Mesodermal cell (in vitro differentiated cells): ENCODE measurements at regions not wholly inside any gene's neighbourhood (a gene's known extent, or its start where the extent isn't known, plus 50 kb on each side); places are given as distances from the start of the nearest gene placed in this dataset.

Experiments
- H3K27ac ChIP-seq: 2 replicates; pipeline ENCODE4 v1.7.0; 2013; ENCODE audit warnings: mild to moderate bottlenecking, low read depth, low read length, moderate library complexity; ENCODE audit not compliant: severe bottlenecking
- H3K36me3 ChIP-seq: 2 replicates; pipeline ENCODE4 v1.7.1; 2013; ENCODE audit warnings: mild to moderate bottlenecking, low read length, moderate library complexity; ENCODE audit not compliant: control insufficient read depth, insufficient read depth
- H3K4me1 ChIP-seq: one replicate; pipeline ENCODE4 v1.7.1; 2013; ENCODE audit warnings: mild to moderate bottlenecking, low read length; ENCODE audit not compliant: insufficient read depth, control insufficient read depth, poor library complexity, severe bottlenecking
- H3K4me3 ChIP-seq: 2 replicates; pipeline ENCODE4 v1.7.0; 2013; ENCODE audit warnings: low read length, control low read depth, mild to moderate bottlenecking; ENCODE audit not compliant: insufficient read depth, poor library complexity, severe bottlenecking; ENCODE audit errors: extremely low read depth
- H3K9me3 ChIP-seq: 2 replicates; pipeline ENCODE4 v1.7.1; 2013; ENCODE audit warnings: mild to moderate bottlenecking, low read length, moderate library complexity; ENCODE audit not compliant: control insufficient read depth
- WGBS, 2 experiments: methylation state at CpG; one replicate each; pipeline ENCODE4 v1.1.5; 2013; ENCODE audit warnings: missing lambda C conversion rate in 2 of 2; ENCODE audit not compliant: insufficient coverage in 2 of 2; 5-methylcytosine and 5-hydroxymethylcytosine counted together

- 87 to 93% methylated on average over 4 to 6 of the region's 6 CpGs for WGBS, 2 experiments
- Histone ChIP-seq H3K36me3 (no peaks in the 10 kb centered on the region), H3K4me3 (no peak overlapping the region), H3K27ac (no peak overlapping the region), H3K9me3 (no peaks in the 10 kb centered on the region), H3K4me1 (no peaks in the 10 kb centered on the region)
These were observed 118.4 kb downstream of the LRRC30 start for GRCh38 chr18:7349181-7349837.

GRCh38 chr18:7358989-7359726, 128.3 kb downstream of the LRRC30 start:
- Histone ChIP-seq H3K4me1 (no peaks in the 10 kb centered on the region), H3K27ac (no peak overlapping the region), H3K9me3 (no peaks in the 10 kb centered on the region), H3K4me3 (no peak overlapping the region), H3K36me3 (no peaks in the 10 kb centered on the region)
- WGBS, 2 experiments = 67 to 76% methylated on average over 2 to 4 of the region's 8 CpGs

- Histone ChIP-seq H3K9me3 (no peaks in the 10 kb centered on the region), H3K4me1 (no peaks in the 10 kb centered on the region), H3K4me3 (no peak overlapping the region), H3K36me3 (no peaks in the 10 kb centered on the region), H3K27ac (no peak overlapping the region)
- 95 to 97% methylated on average over 16 to 17 of the region's 23 CpGs for WGBS, 2 experiments
These were observed 129.8 kb downstream of the LRRC30 start for GRCh38 chr18:7360606-7361170.

GRCh38 chr18:7363338-7363737, 132.4 kb downstream of the LRRC30 start:
- WGBS, 2 experiments = 82 to 96% methylated on average over 3 of the region's 5 CpGs
- H3K4me3 ChIP-seq = no peak overlapping the region
- no peak overlapping the region for H3K27ac ChIP-seq
- no peaks in the 10 kb centered on the region for H3K36me3 ChIP-seq
- H3K9me3 ChIP-seq = no peaks in the 10 kb centered on the region
- no peaks in the 10 kb centered on the region for H3K4me1 ChIP-seq

- Histone ChIP-seq H3K4me1 (peaks cover 5% of the 10 kb centered on the region), H3K4me3 (no peak overlapping the region), H3K9me3 (no peaks in the 10 kb centered on the region), H3K27ac (no peak overlapping the region), H3K36me3 (no peaks in the 10 kb centered on the region)
- 91% methylated on average over 4 to 7 of the region's 7 CpGs for WGBS, 2 experiments
These were observed 135.7 kb downstream of the LRRC30 start for GRCh38 chr18:7366597-7366996.

- H3K4me1 ChIP-seq = peaks cover 5% of the 10 kb centered on the region
- WGBS, 2 experiments = 88 to 94% methylated on average over 4 to 7 of the region's 7 CpGs
- no peak overlapping the region for H3K4me3 ChIP-seq
- no peaks in the 10 kb centered on the region for H3K36me3 ChIP-seq
- no peaks in the 10 kb centered on the region for H3K9me3 ChIP-seq
- no peak overlapping the region for H3K27ac ChIP-seq
These were observed 136.4 kb downstream of the LRRC30 start for GRCh38 chr18:7367336-7367735.

GRCh38 chr18:7369006-7369405, 138.1 kb downstream of the LRRC30 start:
- Histone ChIP-seq H3K9me3 (no peaks in the 10 kb centered on the region), H3K27ac (no peak overlapping the region), H3K4me1 (peaks cover 5% of the 10 kb centered on the region), H3K36me3 (no peaks in the 10 kb centered on the region), H3K4me3 (no peak overlapping the region)
- 83 to 95% methylated on average over 7 of the region's 7 CpGs for WGBS, 2 experiments

GRCh38 chr18:7370375-7370774, 139.5 kb downstream of the LRRC30 start:
- no peak overlapping the region for H3K27ac ChIP-seq
- 92% methylated on average over 4 to 6 of the region's 7 CpGs for WGBS, 2 experiments
- no peaks in the 10 kb centered on the region for H3K36me3 ChIP-seq
- H3K4me3 ChIP-seq = no peak overlapping the region
- no peaks in the 10 kb centered on the region for H3K9me3 ChIP-seq
- peaks cover 5% of the 10 kb centered on the region for H3K4me1 ChIP-seq

- 93 to 96% methylated on average over 10 to 11 of the region's 11 CpGs for WGBS, 2 experiments
- H3K27ac ChIP-seq = no peak overlapping the region
- H3K4me3 ChIP-seq = no peak overlapping the region
- no peaks in the 10 kb centered on the region for H3K9me3 ChIP-seq
- H3K36me3 ChIP-seq = no peaks in the 10 kb centered on the region
- H3K4me1 ChIP-seq = peaks cover 5% of the 10 kb centered on the region
These were observed 139.9 kb downstream of the LRRC30 start for GRCh38 chr18:7370802-7371201.

GRCh38 chr18:7373441-7373840, 142.6 kb downstream of the LRRC30 start:
- Histone ChIP-seq H3K9me3 (peaks cover 6% of the 10 kb centered on the region), H3K27ac (no peak overlapping the region), H3K36me3 (no peaks in the 10 kb centered on the region), H3K4me1 (peaks cover 5% of the 10 kb centered on the region), H3K4me3 (no peak overlapping the region)
- 80% methylated on average over 5 of the region's 6 CpGs; no CpG with 5 or more reads in 1 of the 2 experiments for WGBS, 2 experiments

GRCh38 chr18:7381307-7381706, 150.4 kb downstream of the LRRC30 start:
- Histone ChIP-seq H3K9me3 (peaks cover 6% of the 10 kb centered on the region), H3K36me3 (no peaks in the 10 kb centered on the region), H3K27ac (no peak overlapping the region), H3K4me3 (no peak overlapping the region), H3K4me1 (no peaks in the 10 kb centered on the region)
- WGBS, 2 experiments = 90 to 91% methylated on average over 5 to 6 of the region's 9 CpGs
